ENCODE measurements at regions not wholly inside any gene's neighbourhood (a gene's known extent, or its start where the extent isn't known, plus 50 kb on each side); places are given as distances from the start of the nearest gene placed in this dataset.

GRCh38 chr15:47442371-47442770, 274.9 kb upstream of the SEMA6D start (continued):
- TF ChIP-seq, protein P1, sequence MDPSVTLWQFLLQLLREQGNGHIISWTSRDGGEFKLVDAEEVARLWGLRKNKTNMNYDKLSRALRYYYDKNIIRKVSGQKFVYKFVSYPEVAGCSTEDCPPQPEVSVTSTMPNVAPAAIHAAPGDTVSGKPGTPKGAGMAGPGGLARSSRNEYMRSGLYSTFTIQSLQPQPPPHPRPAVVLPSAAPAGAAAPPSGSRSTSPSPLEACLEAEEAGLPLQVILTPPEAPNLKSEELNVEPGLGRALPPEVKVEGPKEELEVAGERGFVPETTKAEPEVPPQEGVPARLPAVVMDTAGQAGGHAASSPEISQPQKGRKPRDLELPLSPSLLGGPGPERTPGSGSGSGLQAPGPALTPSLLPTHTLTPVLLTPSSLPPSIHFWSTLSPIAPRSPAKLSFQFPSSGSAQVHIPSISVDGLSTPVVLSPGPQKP (IDR thresholded peaks at IDR 0.05; ENCODE audit: borderline replicate concordance, low read depth, low read length) = no peak
- TF ChIP-seq BHLHE40 (IDR thresholded peaks at IDR 0.05; ENCODE audit: low read depth, low read length) (no peak), MAFK (IDR thresholded peaks at IDR 0.05; ENCODE audit: low read depth, low read length) (no peak), FOS (IDR thresholded peaks at IDR 0.05; ENCODE audit: low read depth, low read length) (no peak), RFX5 (IDR thresholded peaks at IDR 0.05; ENCODE audit: low read depth, low read length) (no peak), NFE2L2 (IDR thresholded peaks at IDR 0.05; ENCODE audit: low read depth, low read length) (no peak), CHD1 (IDR thresholded peaks at IDR 0.05; ENCODE audit: low read depth, low read length) (no peak)

All from IMR-90 (cell line).